ENCODE measurements at regions not wholly inside any gene's neighbourhood (a gene's known extent, or its start where the extent isn't known, plus 50 kb on each side); places are given as distances from the start of the nearest gene placed in this dataset.

GRCh38 chr18:38186491-38186890, 620.9 kb upstream of the CELF4 start:
- Histone ChIP-seq H3K27ac (replicated peaks; ENCODE audit: low read length) (no peak overlapping the region), H2BK15ac (ENCODE audit: low read length) (no peak overlapping the region), H3K4ac (ENCODE audit: low read length) (no peak overlapping the region), H3K9ac (ENCODE audit: low read depth, low read length, poor library complexity) (no peak overlapping the region), H3K27me3 (ENCODE audit: control insufficient read depth in 3 of 3, insufficient read depth in 3 of 3, low read depth in 1 of 3, low read length in 3 of 3) (no peaks in the 10 kb centered on the region), H3K79me1 (ENCODE audit: low read depth, low read length) (no peaks in the 10 kb centered on the region), H4K8ac (ENCODE audit: low read depth, low read length) (no peak overlapping the region), H2BK12ac (ENCODE audit: low read length) (no peak overlapping the region), H3K36me3 (replicated peaks in 1 of 2; ENCODE audit: control insufficient read depth in 2 of 2, insufficient read depth in 2 of 2, low read length in 2 of 2) (no peaks in the 10 kb centered on the region), H3K4me2 (ENCODE audit: insufficient read depth, low read length, poor library complexity, severe bottlenecking) (no peak overlapping the region), H3K14ac (ENCODE audit: low read length) (no peak overlapping the region), H3K23ac (ENCODE audit: low read depth, low read length, poor library complexity) (no peak overlapping the region), H2BK120ac (ENCODE audit: low read depth, low read length) (no peak overlapping the region), H3K9me3 (replicated peaks in 1 of 2; ENCODE audit: control insufficient read depth in 2 of 2, insufficient read depth in 1 of 2, low read depth in 1 of 2, low read length in 2 of 2) (no peaks in the 10 kb centered on the region), H3K4me1 (ENCODE audit: control insufficient read depth in 2 of 2, insufficient read depth in 1 of 2, low read depth in 1 of 2, low read length in 2 of 2) (no peaks in the 10 kb centered on the region), H3K18ac (ENCODE audit: low read length) (no peak overlapping the region), H3K4me3 (ENCODE audit: low read length in 2 of 2) (no peak overlapping the region), H2AFZ (ENCODE audit: low read length) (no peak overlapping the region), H4K91ac (ENCODE audit: low read depth, low read length, poor library complexity) (no peak overlapping the region), H2AK5ac (ENCODE audit: low read depth, low read length) (no peak overlapping the region), H2BK5ac (ENCODE audit: low read length) (no peak overlapping the region)
- no CpG with 5 or more reads among the region's 1 CpG for WGBS, 2 donors (ENCODE audit: extremely low coverage in 2 of 2, insufficient read length in 2 of 2, insufficient replicate concordance in 1 of 2)
- no peak for DNase-seq (ENCODE audit: low spot score)

- WGBS, 2 donors (ENCODE audit: extremely low coverage in 2 of 2, insufficient read length in 2 of 2, insufficient replicate concordance in 1 of 2), result no CpG with 5 or more reads among the region's 3 CpGs
- Histone ChIP-seq H2BK5ac (ENCODE audit: low read length) (no peak overlapping the region), H2BK120ac (ENCODE audit: low read depth, low read length) (no peak overlapping the region), H3K79me1 (ENCODE audit: low read depth, low read length) (no peaks in the 10 kb centered on the region), H3K18ac (ENCODE audit: low read length) (no peak overlapping the region), H3K23ac (ENCODE audit: low read depth, low read length, poor library complexity) (no peak overlapping the region), H3K4me2 (ENCODE audit: insufficient read depth, low read length, poor library complexity, severe bottlenecking) (no peak overlapping the region), H4K8ac (ENCODE audit: low read depth, low read length) (no peak overlapping the region), H2BK15ac (ENCODE audit: low read length) (no peak overlapping the region), H3K4me1 (ENCODE audit: control insufficient read depth in 2 of 2, insufficient read depth in 1 of 2, low read depth in 1 of 2, low read length in 2 of 2) (no peaks in the 10 kb centered on the region), H3K27me3 (ENCODE audit: control insufficient read depth in 3 of 3, insufficient read depth in 3 of 3, low read depth in 1 of 3, low read length in 3 of 3) (no peaks in the 10 kb centered on the region), H4K91ac (ENCODE audit: low read depth, low read length, poor library complexity) (no peak overlapping the region), H3K9ac (ENCODE audit: low read depth, low read length, poor library complexity) (no peak overlapping the region), H2AK5ac (ENCODE audit: low read depth, low read length) (no peak overlapping the region), H3K4ac (ENCODE audit: low read length) (no peak overlapping the region), H3K14ac (ENCODE audit: low read length) (no peak overlapping the region), H3K9me3 (replicated peaks in 1 of 2; ENCODE audit: control insufficient read depth in 2 of 2, insufficient read depth in 1 of 2, low read depth in 1 of 2, low read length in 2 of 2) (no peaks in the 10 kb centered on the region), H3K36me3 (replicated peaks in 1 of 2; ENCODE audit: control insufficient read depth in 2 of 2, insufficient read depth in 2 of 2, low read length in 2 of 2) (no peaks in the 10 kb centered on the region), H2AFZ (ENCODE audit: low read length) (no peak overlapping the region), H3K4me3 (ENCODE audit: low read length in 2 of 2) (no peak overlapping the region), H3K27ac (replicated peaks; ENCODE audit: low read length) (no peak overlapping the region), H2BK12ac (ENCODE audit: low read length) (no peak overlapping the region)
- no peak for DNase-seq (ENCODE audit: low spot score)
These were observed 609.0 kb upstream of the CELF4 start for GRCh38 chr18:38174594-38174993.

GRCh38 chr18:38174173-38174572, 608.6 kb upstream of the CELF4 start:
- Histone ChIP-seq H3K4me1 (ENCODE audit: control insufficient read depth in 2 of 2, insufficient read depth in 1 of 2, low read depth in 1 of 2, low read length in 2 of 2) (no peaks in the 10 kb centered on the region), H3K79me1 (ENCODE audit: low read depth, low read length) (no peaks in the 10 kb centered on the region), H2BK120ac (ENCODE audit: low read depth, low read length) (no peak overlapping the region), H3K36me3 (replicated peaks in 1 of 2; ENCODE audit: control insufficient read depth in 2 of 2, insufficient read depth in 2 of 2, low read length in 2 of 2) (no peaks in the 10 kb centered on the region), H3K27ac (replicated peaks; ENCODE audit: low read length) (no peak overlapping the region), H2AK5ac (ENCODE audit: low read depth, low read length) (no peak overlapping the region), H3K4me2 (ENCODE audit: insufficient read depth, low read length, poor library complexity, severe bottlenecking) (no peak overlapping the region), H2BK15ac (ENCODE audit: low read length) (no peak overlapping the region), H2BK12ac (ENCODE audit: low read length) (no peak overlapping the region), H3K23ac (ENCODE audit: low read depth, low read length, poor library complexity) (no peak overlapping the region), H3K18ac (ENCODE audit: low read length) (no peak overlapping the region), H3K27me3 (ENCODE audit: control insufficient read depth in 3 of 3, insufficient read depth in 3 of 3, low read depth in 1 of 3, low read length in 3 of 3) (no peaks in the 10 kb centered on the region), H3K4me3 (ENCODE audit: low read length in 2 of 2) (no peak overlapping the region), H2BK5ac (ENCODE audit: low read length) (no peak overlapping the region), H2AFZ (ENCODE audit: low read length) (no peak overlapping the region), H3K9ac (ENCODE audit: low read depth, low read length, poor library complexity) (no peak overlapping the region), H4K91ac (ENCODE audit: low read depth, low read length, poor library complexity) (no peak overlapping the region), H4K8ac (ENCODE audit: low read depth, low read length) (no peak overlapping the region), H3K9me3 (replicated peaks in 1 of 2; ENCODE audit: control insufficient read depth in 2 of 2, insufficient read depth in 1 of 2, low read depth in 1 of 2, low read length in 2 of 2) (no peaks in the 10 kb centered on the region), H3K14ac (ENCODE audit: low read length) (no peak overlapping the region), H3K4ac (ENCODE audit: low read length) (no peak overlapping the region)
- DNase-seq (ENCODE audit: low spot score), result no peak
- WGBS, 2 donors (ENCODE audit: extremely low coverage in 2 of 2, insufficient read length in 2 of 2, insufficient replicate concordance in 1 of 2), result no CpG with 5 or more reads among the region's 1 CpG

GRCh38 chr18:38170845-38171244, 605.2 kb upstream of the CELF4 start:
- Histone ChIP-seq H3K4me3 (ENCODE audit: low read length in 2 of 2) (no peak overlapping the region), H3K27me3 (ENCODE audit: control insufficient read depth in 3 of 3, insufficient read depth in 3 of 3, low read depth in 1 of 3, low read length in 3 of 3) (no peaks in the 10 kb centered on the region), H2BK12ac (ENCODE audit: low read length) (no peak overlapping the region), H4K8ac (ENCODE audit: low read depth, low read length) (no peak overlapping the region), H3K36me3 (replicated peaks in 1 of 2; ENCODE audit: control insufficient read depth in 2 of 2, insufficient read depth in 2 of 2, low read length in 2 of 2) (no peaks in the 10 kb centered on the region), H3K27ac (replicated peaks; ENCODE audit: low read length) (no peak overlapping the region), H2BK120ac (ENCODE audit: low read depth, low read length) (no peak overlapping the region), H2BK5ac (ENCODE audit: low read length) (no peak overlapping the region), H3K9me3 (replicated peaks in 1 of 2; ENCODE audit: control insufficient read depth in 2 of 2, insufficient read depth in 1 of 2, low read depth in 1 of 2, low read length in 2 of 2) (no peaks in the 10 kb centered on the region), H3K79me1 (ENCODE audit: low read depth, low read length) (no peaks in the 10 kb centered on the region), H3K4me2 (ENCODE audit: insufficient read depth, low read length, poor library complexity, severe bottlenecking) (no peak overlapping the region), H2AFZ (ENCODE audit: low read length) (no peak overlapping the region), H3K4ac (ENCODE audit: low read length) (no peak overlapping the region), H3K14ac (ENCODE audit: low read length) (no peak overlapping the region), H2BK15ac (ENCODE audit: low read length) (no peak overlapping the region), H3K23ac (ENCODE audit: low read depth, low read length, poor library complexity) (no peak overlapping the region), H3K18ac (ENCODE audit: low read length) (no peak overlapping the region), H3K9ac (ENCODE audit: low read depth, low read length, poor library complexity) (no peak overlapping the region), H4K91ac (ENCODE audit: low read depth, low read length, poor library complexity) (no peak overlapping the region), H2AK5ac (ENCODE audit: low read depth, low read length) (no peak overlapping the region), H3K4me1 (ENCODE audit: control insufficient read depth in 2 of 2, insufficient read depth in 1 of 2, low read depth in 1 of 2, low read length in 2 of 2) (no peaks in the 10 kb centered on the region)
- no peak for DNase-seq (ENCODE audit: low spot score)

All from neuronal stem cell (in vitro differentiated cells).